ENCODE measurements at regions not wholly inside any gene's neighbourhood (a gene's known extent, or its start where the extent isn't known, plus 50 kb on each side); places are given as distances from the start of the nearest gene placed in this dataset.

DNA sequence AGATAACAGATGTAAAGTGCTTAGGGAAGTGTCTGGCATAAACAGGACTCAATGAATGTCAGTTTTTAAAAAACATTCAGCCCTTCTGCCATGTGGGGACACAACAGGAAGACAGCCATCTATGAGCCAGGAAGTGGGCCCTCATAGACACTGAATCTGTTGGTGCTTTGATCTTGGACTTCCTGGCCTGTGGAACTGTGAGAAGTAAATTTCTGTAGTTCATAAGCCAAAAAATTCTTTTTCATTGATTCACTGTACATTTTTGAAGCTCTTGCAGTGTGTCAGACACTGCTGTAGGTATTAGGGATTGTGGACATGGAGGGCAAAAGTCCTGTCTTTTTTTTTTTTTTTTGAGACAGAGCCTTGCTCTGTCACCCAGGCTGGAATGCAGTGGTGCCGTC is 188.6 kb downstream of the HIPK3 start:
- Histone ChIP-seq H3K9me3 (ENCODE audit: control insufficient read depth, low read depth, low read length) (no peaks in the 10 kb centered on the region), H4K20me1 (ENCODE audit: control insufficient read depth, insufficient read depth, insufficient read length) (no peaks in the 10 kb centered on the region), H4K5ac (ENCODE audit: insufficient read length, low read depth, low read length) (no peak overlapping the region), H3K14ac (ENCODE audit: insufficient read depth, low read length) (no peak overlapping the region), H2BK5ac (ENCODE audit: insufficient read length, low read length) (no peak overlapping the region), H3K56ac (ENCODE audit: insufficient read length, low read depth, low read length) (no peak overlapping the region), H2BK120ac (ENCODE audit: low read depth, low read length, poor library complexity, severe bottlenecking) (no peak overlapping the region), H3K4me1 (ENCODE audit: insufficient read depth, low read length) (no peaks in the 10 kb centered on the region), H3K23me2 (ENCODE audit: insufficient read length, low read depth, low read length, poor library complexity, severe bottlenecking) (no peaks in the 10 kb centered on the region), H2BK15ac (ENCODE audit: low read depth, low read length) (no peak overlapping the region), H4K91ac (ENCODE audit: insufficient read length, low read depth, low read length) (no peak overlapping the region), H3K27ac (ENCODE audit: insufficient read length, low read depth, low read length) (no peak overlapping the region), H2BK20ac (ENCODE audit: low read depth, low read length, poor library complexity, severe bottlenecking) (no peak overlapping the region), H4K8ac (replicated peaks; ENCODE audit: insufficient read length, low read depth, low read length) (no peak overlapping the region), H3K79me2 (ENCODE audit: insufficient read depth, low read length) (no peaks in the 10 kb centered on the region), H3K4me2 (ENCODE audit: insufficient read depth, insufficient read length, low read length) (no peak overlapping the region), H2AK5ac (ENCODE audit: insufficient read length, low read length) (no peak overlapping the region), H3T11ph (ENCODE audit: low read length) (no peak overlapping the region), H3K4ac (ENCODE audit: low read depth, low read length) (no peak overlapping the region), H3K23ac (ENCODE audit: insufficient read length, low read depth, low read length) (no peak overlapping the region), H3K79me1 (ENCODE audit: insufficient read depth, low read depth, low read length, poor library complexity, severe bottlenecking) (no peaks in the 10 kb centered on the region), H3K9ac (ENCODE audit: extremely low read depth, insufficient read length, low read length) (no peak overlapping the region), H3K27me3 (ENCODE audit: insufficient read depth, low read length) (no peaks in the 10 kb centered on the region), H2BK12ac (ENCODE audit: insufficient read length, low read depth, low read length) (no peak overlapping the region), H2AFZ (ENCODE audit: low read length) (no peak overlapping the region), H3K18ac (ENCODE audit: insufficient read length, low read depth, low read length) (no peak overlapping the region)
- H3K4me1 Mint-ChIP-seq = no peaks in the 10 kb centered on the region
- H3K27me3 Mint-ChIP-seq (ENCODE audit: low read depth) = peaks cover 4% of the 10 kb centered on the region; the same call in 1 of the 2 replicates
- H3K36me3 Mint-ChIP-seq (ENCODE audit: insufficient read depth in 1 of 3, low read depth in 3 of 3) = no peaks in the 10 kb centered on the region; a peak in 1 of 7 replicates
- peaks cover 0 to 4% of the 10 kb centered on the region in 2 experiments; a peak in 3 of 5 replicates for H3K9me3 Mint-ChIP-seq
- no CpG with 5 or more reads among the region's 1 CpG for WGBS (ENCODE audit: extremely low coverage, insufficient read length, low lambda C conversion rate)
- TF ChIP-seq CTCF (conservative IDR thresholded peaks at IDR 0.05) = no peak
- DNase-seq = no peak
- H3K4me3 Mint-ChIP-seq = no peak overlapping the region
- no peak overlapping the region for H3K27ac Mint-ChIP-seq
